Neural cell (in vitro differentiated cells): ENCODE measurements at regions not wholly inside any gene's neighbourhood (a gene's known extent, or its start where the extent isn't known, plus 50 kb on each side); places are given as distances from the start of the nearest gene placed in this dataset.

Experiments
- H2AFZ ChIP-seq: fragments of 200-600, 300-800 bp; sonication (generic), shearing (Covaris generic); 2 replicates; pipeline ENCODE4 v1.6.0; 2014; ENCODE audit warnings: low read depth, mild to moderate bottlenecking, antibody characterized with exemption, low read length, moderate library complexity
- H3F3A ChIP-seq: fragments of 200-600 bp; shearing (Covaris generic); 2 replicates; pipeline ENCODE4 v1.6.1; 2016; ENCODE audit warnings: mild to moderate bottlenecking, moderate library complexity, mixed read lengths, antibody characterized with exemption, low read length; ENCODE audit not compliant: insufficient read depth, poor library complexity, severe bottlenecking
- H3K27ac ChIP-seq: fragments of 200-600, 300-800 bp; sonication (generic), shearing (Covaris generic); 2 replicates; pipeline ENCODE4 v1.5.1; 2014; ENCODE audit warnings: mild to moderate bottlenecking, low read length, moderate library complexity
- H3K27me3 ChIP-seq: fragments of 300-800, 200-600 bp; sonication (generic), shearing (Covaris generic); 2 replicates; pipeline ENCODE4 v1.6.0; 2014; ENCODE audit warnings: mild to moderate bottlenecking, low read depth, low read length, moderate library complexity; ENCODE audit not compliant: insufficient read depth
- H3K36me3 ChIP-seq: fragments of 300-800, 200-600 bp; sonication (generic), shearing (Covaris generic); 2 replicates; pipeline ENCODE4 v1.5.1; 2014; ENCODE audit warnings: mild to moderate bottlenecking, antibody characterized with exemption, low read length, moderate library complexity; ENCODE audit not compliant: insufficient read depth
- H3K4me2 ChIP-seq: fragments of 300-800, 200-600 bp; sonication (generic), shearing (Covaris generic); 2 replicates; pipeline ENCODE4 v1.6.0; 2014; ENCODE audit warnings: mild to moderate bottlenecking, low read length
- H3K4me3 ChIP-seq: fragments of 300-800, 200-600 bp; sonication (generic), shearing (Covaris generic); 2 replicates; pipeline ENCODE4 v1.5.1; 2014; ENCODE audit warnings: mild to moderate bottlenecking, low read length, moderate library complexity
- H3K79me2 ChIP-seq: fragments of 200-600 bp; shearing (Covaris generic); replicated peaks from 2 replicates; pipeline ENCODE4 v1.6.0; 2014; ENCODE audit warnings: mild to moderate bottlenecking, low read length, moderate library complexity; ENCODE audit not compliant: insufficient read depth
- H3K9ac ChIP-seq: fragments of 300-800, 200-600 bp; sonication (generic), shearing (Covaris generic); 2 replicates; pipeline ENCODE4 v1.6.1; 2016; ENCODE audit warnings: mild to moderate bottlenecking, low read length, mixed read lengths
- H3K9me2 ChIP-seq: fragments of 200-600 bp; shearing (Covaris generic); 2 replicates; pipeline ENCODE4 v1.6.1; 2016; ENCODE audit warnings: mild to moderate bottlenecking, low read length, mixed read lengths; ENCODE audit not compliant: insufficient read depth
- H3K9me3 ChIP-seq: fragments of 200-600, 300-800 bp; sonication (generic), shearing (Covaris generic); 2 replicates; pipeline ENCODE4 v1.6.1; 2016; ENCODE audit warnings: mild to moderate bottlenecking, mixed run types, low read length, moderate library complexity, mixed read lengths
- H4K20me1 ChIP-seq: fragments of 200-600 bp; shearing (Covaris generic); 2 replicates; pipeline ENCODE4 v1.6.1; 2016; ENCODE audit warnings: mild to moderate bottlenecking, mixed run types; ENCODE audit not compliant: insufficient read depth
- CTCF ChIP-seq: fragments of 450-650 bp; IDR thresholded peaks from 2 replicates; pipeline ENCODE4 v1.5.1; 2014; ENCODE audit warnings: antibody characterized with exemption, mild to moderate bottlenecking, moderate library complexity; ENCODE audit not compliant: poor library complexity, severe bottlenecking
- EP300 ChIP-seq: fragments of 450-650 bp; conservative IDR thresholded peaks from 2 replicates; pipeline ENCODE4 v1.6.1; 2014; ENCODE audit warnings: antibody characterized with exemption, mild to moderate bottlenecking, moderate library complexity; ENCODE audit not compliant: poor library complexity, severe bottlenecking
- EZH2 ChIP-seq: fragments of 200-600, 300-800 bp; shearing (Covaris generic), sonication (generic); IDR thresholded peaks from 2 replicates; pipeline ENCODE4 v1.6.1; 2014; ENCODE audit warnings: antibody characterized with exemption, low read length, borderline replicate concordance, mild to moderate bottlenecking; ENCODE audit not compliant: insufficient read depth, poor library complexity, severe bottlenecking
- MXI1 ChIP-seq: fragments of 450-650 bp; conservative IDR thresholded peaks from 2 replicates; pipeline ENCODE4 v1.6.1; 2014; ENCODE audit warnings: antibody characterized with exemption, mild to moderate bottlenecking; ENCODE audit not compliant: poor library complexity, severe bottlenecking
- POLR2AphosphoS5 ChIP-seq: IDR thresholded peaks from 2 replicates; pipeline ENCODE4 v1.6.1; 2012
- RAD21 ChIP-seq: fragments of 450-650 bp; conservative IDR thresholded peaks from 2 replicates; pipeline ENCODE4 v1.6.1; 2014; ENCODE audit warnings: antibody characterized with exemption, mild to moderate bottlenecking, moderate library complexity
- REST ChIP-seq: IDR thresholded peaks from 2 replicates; pipeline ENCODE4 v1.6.1; 2012; ENCODE audit warnings: borderline replicate concordance
- SMC3 ChIP-seq: fragments of 450-650 bp; conservative IDR thresholded peaks from 2 replicates; pipeline ENCODE4 v1.6.1; 2014; ENCODE audit warnings: antibody characterized with exemption, mild to moderate bottlenecking, moderate library complexity; ENCODE audit not compliant: poor library complexity
- TAF1 ChIP-seq: IDR thresholded peaks from 2 replicates; pipeline ENCODE4 v1.6.1; 2012; ENCODE audit warnings: low read depth

GRCh38 chr12:116415408-116416108 lies 138.1 kb upstream of the MED13L start:
- TF ChIP-seq TAF1: no peak
- no peak for TF ChIP-seq MXI1
- TF ChIP-seq EZH2: no peak
- no peak for TF ChIP-seq SMC3
- TF ChIP-seq POLR2AphosphoS5: no peak
- no peak for TF ChIP-seq REST
- no peak for TF ChIP-seq EP300
- no peak for TF ChIP-seq RAD21
- H4K20me1 ChIP-seq: no peaks in the 10 kb centered on the region
- H3F3A ChIP-seq: no peaks in the 10 kb centered on the region
- H3K9ac ChIP-seq: no peak overlapping the region
- H3K36me3 ChIP-seq: no peaks in the 10 kb centered on the region
- no peaks in the 10 kb centered on the region for H3K9me3 ChIP-seq
- no peaks in the 10 kb centered on the region for H3K79me2 ChIP-seq
- H2AFZ ChIP-seq: no peak overlapping the region
- no peak overlapping the region for H3K4me2 ChIP-seq
- no peak overlapping the region for H3K4me3 ChIP-seq
- H3K27ac ChIP-seq: no peak overlapping the region
- no peaks in the 10 kb centered on the region for H3K27me3 ChIP-seq
- H3K9me2 ChIP-seq: no peaks in the 10 kb centered on the region

- no peaks in the 10 kb centered on the region for H3K9me3 ChIP-seq
Observed at GRCh38 chr12:116416166-116416565, 138.7 kb upstream of the MED13L start.

More at GRCh38 chr12:116416166-116416565, 138.7 kb upstream of the MED13L start:
- H3K9me2 ChIP-seq: no peaks in the 10 kb centered on the region
- H3K9ac ChIP-seq: no peak overlapping the region
- no peak overlapping the region for H3K4me2 ChIP-seq
- H3K27me3 ChIP-seq: no peaks in the 10 kb centered on the region
- no peaks in the 10 kb centered on the region for H4K20me1 ChIP-seq
- H2AFZ ChIP-seq: no peak overlapping the region
- no peaks in the 10 kb centered on the region for H3F3A ChIP-seq
- TF ChIP-seq REST: no peak
- TF ChIP-seq SMC3: no peak
- TF ChIP-seq TAF1: no peak
- no peak for TF ChIP-seq RAD21
- TF ChIP-seq CTCF: no peak
- no peak for TF ChIP-seq MXI1
- TF ChIP-seq POLR2AphosphoS5: no peak
- no peak for TF ChIP-seq EZH2
- no peak for TF ChIP-seq EP300
- no peaks in the 10 kb centered on the region for H3K36me3 ChIP-seq
- no peak overlapping the region for H3K4me3 ChIP-seq
- no peaks in the 10 kb centered on the region for H3K79me2 ChIP-seq
- no peak overlapping the region for H3K27ac ChIP-seq
